ENCODE measurements at regions not wholly inside any gene's neighbourhood (a gene's known extent, or its start where the extent isn't known, plus 50 kb on each side); places are given as distances from the start of the nearest gene placed in this dataset.

DNA sequence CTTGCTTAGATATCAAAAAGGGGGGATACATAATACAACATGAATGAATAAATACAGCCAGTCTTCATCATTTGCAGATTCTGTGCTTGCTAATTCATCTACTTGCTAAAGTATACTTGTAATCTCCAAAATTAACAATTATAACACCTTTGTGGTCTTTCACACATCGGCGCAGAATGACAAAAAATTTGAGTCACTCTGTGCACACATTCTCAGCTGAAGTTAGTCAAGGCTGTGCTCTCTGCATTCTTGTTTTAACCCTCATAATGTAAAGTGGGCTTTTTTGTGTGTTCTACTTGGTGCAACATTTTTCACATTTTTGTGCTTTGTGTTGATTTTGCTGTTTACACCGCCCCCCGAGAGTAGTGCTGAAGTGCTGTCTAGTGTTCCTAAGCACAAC lies 65.8 kb upstream of the GPRIN3 start:
- DNase-seq (no peak), ATAC-seq (no peak)
- TF ChIP-seq, protein P1, sequence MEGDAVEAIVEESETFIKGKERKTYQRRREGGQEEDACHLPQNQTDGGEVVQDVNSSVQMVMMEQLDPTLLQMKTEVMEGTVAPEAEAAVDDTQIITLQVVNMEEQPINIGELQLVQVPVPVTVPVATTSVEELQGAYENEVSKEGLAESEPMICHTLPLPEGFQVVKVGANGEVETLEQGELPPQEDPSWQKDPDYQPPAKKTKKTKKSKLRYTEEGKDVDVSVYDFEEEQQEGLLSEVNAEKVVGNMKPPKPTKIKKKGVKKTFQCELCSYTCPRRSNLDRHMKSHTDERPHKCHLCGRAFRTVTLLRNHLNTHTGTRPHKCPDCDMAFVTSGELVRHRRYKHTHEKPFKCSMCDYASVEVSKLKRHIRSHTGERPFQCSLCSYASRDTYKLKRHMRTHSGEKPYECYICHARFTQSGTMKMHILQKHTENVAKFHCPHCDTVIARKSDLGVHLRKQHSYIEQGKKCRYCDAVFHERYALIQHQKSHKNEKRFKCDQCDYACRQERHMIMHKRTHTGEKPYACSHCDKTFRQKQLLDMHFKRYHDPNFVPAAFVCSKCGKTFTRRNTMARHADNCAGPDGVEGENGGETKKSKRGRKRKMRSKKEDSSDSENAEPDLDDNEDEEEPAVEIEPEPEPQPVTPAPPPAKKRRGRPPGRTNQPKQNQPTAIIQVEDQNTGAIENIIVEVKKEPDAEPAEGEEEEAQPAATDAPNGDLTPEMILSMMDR (IDR thresholded peaks at IDR 0.05), result no peak
- 86 to 92% (median 91%) methylated on average over 4 of the region's 4 CpGs for WGBS, 3 donors
- Histone ChIP-seq H3K4me3 (no peak overlapping the region), H3K36me3 (ENCODE audit: insufficient read depth in 1 of 2, low read depth in 1 of 2) (no peaks in the 10 kb centered on the region), H3K4me1 (no peaks in the 10 kb centered on the region), H3K27ac (no peak overlapping the region), H3K27me3 (ENCODE audit: insufficient read depth in 3 of 3, low read length in 2 of 3) (peaks cover 0 to 3% (median 0%) of the 10 kb centered on the region in 3 donors), H3K9me3 (no peaks in the 10 kb centered on the region)
- intact Hi-C loops (cut with DNase I), result no loop called here

- H3K27ac ChIP-seq, result no peak overlapping the region
- TF ChIP-seq, protein P1 (IDR thresholded peaks at IDR 0.05), result no peak
- intact Hi-C loops (cut with DNase I), result no loop called here
- DNase-seq (no peak), ATAC-seq (no peak)
- no peaks in the 10 kb centered on the region for H3K36me3 ChIP-seq (ENCODE audit: insufficient read depth in 1 of 2, low read depth in 1 of 2)
- H3K4me1 ChIP-seq, result no peaks in the 10 kb centered on the region
- H3K4me3 ChIP-seq, result no peak overlapping the region
- no peaks in the 10 kb centered on the region for H3K9me3 ChIP-seq
- peaks cover 0 to 3% (median 0%) of the 10 kb centered on the region in 3 donors for H3K27me3 ChIP-seq (ENCODE audit: insufficient read depth in 3 of 3, low read length in 2 of 3)
- 63 to 67% (median 64%) methylated on average over 3 of the region's 3 CpGs for WGBS, 3 donors
Measured at GRCh38 chr4:89371614-89372013, 64.0 kb upstream of the GPRIN3 start.

DNA sequence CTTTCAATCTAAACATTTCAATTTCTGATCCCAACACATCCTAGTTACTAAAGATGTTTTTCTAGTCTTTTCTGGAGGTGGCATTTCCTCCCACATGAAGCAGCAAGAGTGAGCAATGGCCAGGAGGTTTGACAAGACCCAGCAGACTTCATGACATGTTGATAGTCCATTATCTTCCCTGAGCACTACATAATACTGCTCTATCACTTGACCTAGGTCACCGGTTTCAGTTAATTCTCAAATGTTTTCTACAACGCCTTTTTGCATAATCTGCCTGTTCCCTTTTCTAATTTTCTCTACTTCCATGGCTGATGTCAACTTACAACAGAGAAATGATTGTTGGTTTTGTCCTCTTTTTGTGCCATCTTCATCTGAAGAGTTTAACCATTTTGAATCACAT lies 62.0 kb upstream of the GPRIN3 start:
- ATAC-seq (no peak), DNase-seq (no peak)
- intact Hi-C loops (cut with DNase I), result no loop called here
- no peaks in the 10 kb centered on the region for H3K36me3 ChIP-seq (ENCODE audit: insufficient read depth in 1 of 2, low read depth in 1 of 2)
- H3K4me1 ChIP-seq, result no peaks in the 10 kb centered on the region
- no peaks in the 10 kb centered on the region for H3K9me3 ChIP-seq
- 74 to 87% (median 84%) methylated on average over 2 of the region's 2 CpGs for WGBS, 3 donors
- H3K27me3 ChIP-seq (ENCODE audit: insufficient read depth in 3 of 3, low read length in 2 of 3), result peaks cover 0 to 3% (median 0%) of the 10 kb centered on the region in 3 donors
- H3K4me3 ChIP-seq, result no peak overlapping the region
- TF ChIP-seq, protein P1 (IDR thresholded peaks at IDR 0.05), result no peak
- no peak overlapping the region for H3K27ac ChIP-seq

DNA sequence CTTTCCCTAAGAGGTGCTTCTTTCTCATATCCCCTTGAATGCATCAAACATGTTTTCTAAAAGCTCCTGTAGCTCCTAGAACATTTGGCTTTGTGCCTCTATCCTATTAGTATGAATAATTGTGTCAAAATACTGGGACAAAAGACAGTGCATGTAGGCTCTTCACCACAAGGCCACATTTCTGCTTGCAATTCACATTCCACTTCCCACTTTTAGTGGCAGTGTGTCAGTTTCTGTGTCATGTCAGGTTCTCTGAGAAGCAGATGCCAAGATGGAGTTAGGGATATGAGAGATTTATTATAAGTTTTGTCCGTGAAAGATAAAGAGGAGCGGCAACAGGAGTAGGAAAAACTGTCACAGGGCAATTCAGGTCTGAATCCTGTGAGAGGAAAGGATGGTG lies 61.3 kb upstream of the GPRIN3 start:
- no peaks in the 10 kb centered on the region for H3K4me1 ChIP-seq
- no peaks in the 10 kb centered on the region for H3K36me3 ChIP-seq (ENCODE audit: insufficient read depth in 1 of 2, low read depth in 1 of 2)
- no peaks in the 10 kb centered on the region for H3K9me3 ChIP-seq
- DNase-seq (no peak), ATAC-seq (no peak)
- H3K4me3 ChIP-seq, result no peak overlapping the region
- no peak overlapping the region for H3K27ac ChIP-seq
- 86 to 93% (median 88%) methylated on average over 2 of the region's 2 CpGs for WGBS, 3 donors
- intact Hi-C loops (cut with DNase I), result no loop called here
- peaks cover 0 to 3% (median 0%) of the 10 kb centered on the region in 3 donors for H3K27me3 ChIP-seq (ENCODE audit: insufficient read depth in 3 of 3, low read length in 2 of 3)
- TF ChIP-seq, protein P1 (IDR thresholded peaks at IDR 0.05), result no peak

- TF ChIP-seq, protein P1 (IDR thresholded peaks at IDR 0.05), result no peak
- Histone ChIP-seq H3K27me3 (ENCODE audit: insufficient read depth in 3 of 3, low read length in 2 of 3) (no peaks in the 10 kb centered on the region), H3K36me3 (ENCODE audit: insufficient read depth in 1 of 2, low read depth in 1 of 2) (no peaks in the 10 kb centered on the region), H3K4me3 (no peak overlapping the region), H3K27ac (no peak overlapping the region), H3K4me1 (no peaks in the 10 kb centered on the region), H3K9me3 (no peaks in the 10 kb centered on the region)
- DNase-seq, result no peak
- no peak for ATAC-seq
- 79 to 84% (median 81%) methylated on average over 2 of the region's 2 CpGs for WGBS, 3 donors
- intact Hi-C loops (cut with DNase I), result no loop called here
Measured at GRCh38 chr4:89365776-89366175, 58.2 kb upstream of the GPRIN3 start.
